Omental fat pad (tissue), 3 donors: ENCODE measurements at regions not wholly inside any gene's neighbourhood (a gene's known extent, or its start where the extent isn't known, plus 50 kb on each side); places are given as distances from the start of the nearest gene placed in this dataset.

Experiments used
- ATAC-seq: fragments of 150-250 bp; one replicate; pipeline ENCODE4 v1.9.1; 2016; ENCODE audit warnings: mild to moderate bottlenecking, moderate library complexity; ENCODE audit not compliant: low FRiP score
- DNase-seq: peaks from one replicate; pipeline ENCODE4 v3.0.0-alpha.2; 2019; ENCODE audit warnings: low spot score
- TF ChIP-seq, protein P1 (sequence below), 3 donors: fragments of 450-650 bp; IDR thresholded peaks; one replicate each; pipeline ENCODE4 v1.5.1; 2016 to 2017; ENCODE audit warnings: antibody characterized with exemption in 3 of 3, mild to moderate bottlenecking in 3 of 3, moderate library complexity in 2 of 3

DNA sequence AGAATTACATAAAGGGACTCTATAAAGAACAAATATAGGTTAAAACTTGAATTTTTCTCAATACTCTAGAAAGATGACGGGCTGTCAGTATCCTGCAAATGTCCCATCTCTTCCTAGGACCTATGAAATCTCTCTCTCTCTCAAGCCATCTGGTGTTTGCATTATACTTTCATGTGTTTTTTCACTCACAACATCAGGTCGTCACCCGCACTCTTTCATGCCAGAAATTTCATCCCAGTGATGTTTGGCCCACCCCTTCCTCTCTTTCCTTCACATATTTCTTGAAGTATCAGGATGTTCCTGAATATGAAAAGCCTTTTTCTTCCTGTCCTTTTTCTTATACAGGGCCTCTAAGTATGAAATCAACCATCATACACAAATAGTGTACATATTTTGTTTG lies 63.3 kb upstream of the GAS1 start:
- ATAC-seq (no peak), DNase-seq (no peak)
- TF ChIP-seq, protein P1, sequence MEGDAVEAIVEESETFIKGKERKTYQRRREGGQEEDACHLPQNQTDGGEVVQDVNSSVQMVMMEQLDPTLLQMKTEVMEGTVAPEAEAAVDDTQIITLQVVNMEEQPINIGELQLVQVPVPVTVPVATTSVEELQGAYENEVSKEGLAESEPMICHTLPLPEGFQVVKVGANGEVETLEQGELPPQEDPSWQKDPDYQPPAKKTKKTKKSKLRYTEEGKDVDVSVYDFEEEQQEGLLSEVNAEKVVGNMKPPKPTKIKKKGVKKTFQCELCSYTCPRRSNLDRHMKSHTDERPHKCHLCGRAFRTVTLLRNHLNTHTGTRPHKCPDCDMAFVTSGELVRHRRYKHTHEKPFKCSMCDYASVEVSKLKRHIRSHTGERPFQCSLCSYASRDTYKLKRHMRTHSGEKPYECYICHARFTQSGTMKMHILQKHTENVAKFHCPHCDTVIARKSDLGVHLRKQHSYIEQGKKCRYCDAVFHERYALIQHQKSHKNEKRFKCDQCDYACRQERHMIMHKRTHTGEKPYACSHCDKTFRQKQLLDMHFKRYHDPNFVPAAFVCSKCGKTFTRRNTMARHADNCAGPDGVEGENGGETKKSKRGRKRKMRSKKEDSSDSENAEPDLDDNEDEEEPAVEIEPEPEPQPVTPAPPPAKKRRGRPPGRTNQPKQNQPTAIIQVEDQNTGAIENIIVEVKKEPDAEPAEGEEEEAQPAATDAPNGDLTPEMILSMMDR (IDR thresholded peaks at IDR 0.05): no peak

DNA sequence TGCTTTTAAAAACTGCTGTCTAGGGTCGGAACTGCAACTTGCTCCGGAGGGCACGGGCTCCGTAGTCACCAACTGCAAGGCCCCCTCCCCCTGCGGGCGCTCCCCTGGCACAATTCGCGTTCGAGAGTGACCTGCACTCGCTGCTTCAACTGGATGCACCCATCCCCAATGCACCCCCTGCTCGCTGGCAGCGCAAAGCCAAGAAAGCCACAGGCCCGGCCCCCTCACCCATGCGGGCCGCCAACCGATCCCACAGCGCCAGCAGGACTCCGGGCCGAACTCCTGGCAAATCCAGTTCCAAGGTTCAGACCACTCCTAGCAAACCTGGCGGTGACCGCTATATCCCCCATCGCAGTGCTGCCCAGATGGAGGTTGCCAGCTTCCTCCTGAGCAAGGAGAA lies 64.2 kb upstream of the GAS1 start:
- no peak for DNase-seq
- TF ChIP-seq, protein P1 (IDR thresholded peaks at IDR 0.05): no peak
- ATAC-seq: no peak

DNA sequence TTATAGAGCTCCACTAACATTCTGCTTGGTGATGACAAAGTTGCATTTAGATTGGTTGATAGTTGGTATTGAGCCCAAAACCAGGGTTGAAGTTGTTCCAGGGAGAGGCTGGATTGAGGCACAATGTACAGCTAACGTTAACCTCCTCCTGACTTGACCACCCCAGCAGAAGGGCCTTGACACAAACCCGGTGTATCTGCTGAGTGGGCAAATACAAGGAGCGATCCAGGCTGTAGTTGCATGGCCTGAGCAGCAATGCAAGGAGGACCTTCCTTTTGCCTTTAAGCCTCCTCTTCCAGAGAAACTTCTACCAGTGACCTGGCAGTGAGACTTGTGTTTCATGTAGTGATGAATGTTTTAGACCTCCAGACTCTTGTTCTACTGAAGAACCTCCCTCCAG lies 66.2 kb upstream of the GAS1 start:
- DNase-seq (no peak), ATAC-seq (no peak)
- TF ChIP-seq, protein P1 (IDR thresholded peaks at IDR 0.05): no peak

DNA sequence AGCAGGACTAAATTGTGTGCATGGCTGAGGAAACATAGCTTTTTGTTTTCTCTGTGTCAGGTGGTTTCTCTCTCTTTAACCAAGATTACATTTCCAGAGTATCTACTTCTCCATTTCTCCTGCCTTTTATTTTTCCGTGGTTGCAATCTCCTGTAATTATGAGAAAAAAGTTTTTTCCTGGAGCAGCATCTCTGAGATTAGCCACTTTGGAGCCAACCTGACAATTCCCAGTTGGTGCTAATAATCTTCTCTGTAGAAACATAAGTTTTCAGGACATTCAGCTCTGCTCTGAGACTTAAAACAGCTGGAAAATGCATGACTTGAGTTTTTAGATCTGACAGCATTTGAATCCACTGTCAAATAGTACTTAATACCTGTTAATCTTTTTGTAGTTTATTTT lies 67.1 kb upstream of the GAS1 start:
- ATAC-seq: no peak
- no peak for DNase-seq
- TF ChIP-seq, protein P1 (IDR thresholded peaks at IDR 0.05): no peak

DNA sequence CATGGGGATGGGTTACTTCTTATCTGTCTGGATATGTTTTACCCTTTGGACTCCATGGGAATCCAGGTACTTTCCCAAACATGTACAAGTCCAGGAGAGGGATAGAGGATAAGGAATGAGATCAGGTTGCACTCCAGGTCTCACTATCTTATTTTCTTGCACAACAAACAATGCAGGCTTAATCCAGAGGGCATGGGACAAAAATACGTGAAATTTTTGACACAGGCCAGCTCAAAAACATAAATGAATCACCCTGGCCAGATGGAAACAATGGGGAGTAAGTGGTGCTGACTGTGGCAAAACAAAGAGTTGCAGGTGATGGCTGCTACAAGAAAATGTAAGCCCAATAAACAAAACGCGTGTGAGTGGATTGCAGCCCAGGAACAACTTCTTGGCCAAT lies 69.4 kb upstream of the GAS1 start:
- ATAC-seq: no peak
- DNase-seq: no peak
- TF ChIP-seq, protein P1 (IDR thresholded peaks at IDR 0.05): no peak

DNA sequence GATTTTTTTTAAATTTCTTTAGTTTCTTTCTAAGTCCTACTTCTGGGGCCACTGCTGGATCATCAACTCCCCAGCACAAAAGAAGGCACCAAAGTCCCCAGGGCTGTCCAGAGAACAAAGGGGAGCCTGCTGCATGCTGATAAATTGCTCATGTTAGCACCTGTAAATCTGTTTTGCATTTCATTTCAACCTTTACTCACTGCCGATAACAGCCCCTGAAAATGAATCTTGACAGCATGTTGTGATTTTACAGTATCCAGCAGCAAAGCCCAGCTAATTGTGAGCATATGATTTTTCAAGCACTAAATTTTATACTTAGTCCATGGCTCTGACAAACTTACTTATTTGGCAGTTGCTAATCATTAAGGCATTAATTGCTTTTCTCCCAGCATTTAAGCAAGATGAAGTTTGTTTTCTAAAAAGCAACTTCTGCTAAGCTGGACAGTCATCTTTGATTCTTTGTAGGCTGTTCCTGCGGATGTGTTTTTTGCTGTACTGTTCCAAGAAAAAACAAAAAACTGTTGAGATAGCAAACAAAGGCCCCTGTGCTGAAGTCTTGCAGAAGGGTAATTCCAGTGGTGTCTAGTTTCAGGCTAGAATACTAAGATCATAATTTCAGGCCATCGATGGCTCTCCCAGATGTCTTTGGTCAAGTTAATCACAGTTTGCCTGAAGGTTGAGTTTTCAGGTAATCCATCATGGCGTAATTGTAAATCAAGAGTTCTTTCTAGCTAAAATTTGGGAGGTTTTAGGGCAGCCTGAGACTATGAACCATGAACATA lies 73.1 kb upstream of the GAS1 start:
- TF ChIP-seq, protein P1 (IDR thresholded peaks at IDR 0.05): no peak
- DNase-seq: no peak

DNA sequence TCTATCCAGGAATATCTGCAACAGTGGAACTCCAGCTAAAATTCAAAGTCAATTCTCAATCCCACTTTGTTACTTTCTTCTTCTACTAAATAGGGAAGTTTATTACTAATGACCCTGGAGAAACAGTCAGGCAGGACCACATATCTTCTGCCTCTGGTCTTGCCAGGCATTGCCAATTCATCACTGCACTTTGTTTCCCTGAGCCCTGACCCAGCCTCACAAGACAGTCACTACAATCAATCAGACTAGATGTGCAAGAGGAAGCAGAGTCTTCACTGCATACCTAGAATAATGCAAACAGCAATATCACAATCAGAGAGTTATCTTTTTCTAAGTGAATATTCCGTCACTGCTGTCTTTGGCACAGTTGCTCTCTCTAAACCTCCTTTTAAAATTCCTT lies 74.9 kb upstream of the GAS1 start:
- no peak for DNase-seq
- ATAC-seq: no peak
- TF ChIP-seq, protein P1 (IDR thresholded peaks at IDR 0.05): no peak

More for the DNA sequence above, 73.1 kb upstream of the GAS1 start:
- ATAC-seq: no peak
